Neuron (in vitro differentiated cells): ENCODE measurements at regions not wholly inside any gene's neighbourhood (a gene's known extent, or its start where the extent isn't known, plus 50 kb on each side); places are given as distances from the start of the nearest gene placed in this dataset.

Experiments
- H2AFZ ChIP-seq: one replicate; pipeline ENCODE4 v1.6.1; 2013; ENCODE audit warnings: low read depth, mild to moderate bottlenecking, inconsistent platforms, low read length, moderate library complexity
- H3K27me3 ChIP-seq: one replicate; pipeline ENCODE4 v1.6.1; 2013; ENCODE audit warnings: low read length; ENCODE audit not compliant: insufficient read depth
- H3K36me3 ChIP-seq: one replicate; pipeline ENCODE4 v1.6.1; 2013; ENCODE audit warnings: low read length; ENCODE audit not compliant: insufficient read depth
- H3K4me1 ChIP-seq: one replicate; pipeline ENCODE4 v1.6.1; 2013; ENCODE audit warnings: low read length; ENCODE audit not compliant: insufficient read depth
- H3K4me3 ChIP-seq: 2 replicates; pipeline ENCODE4 v1.5.1; 2013; ENCODE audit warnings: mild to moderate bottlenecking, low read length, moderate library complexity
- H3K9me3 ChIP-seq: one replicate; pipeline ENCODE4 v1.6.1; 2013; ENCODE audit warnings: low read length

GRCh38 chr9:30774326-30774725, 1610.1 kb upstream of the ACO1 start:
- Histone ChIP-seq H3K27me3 (no peaks in the 10 kb centered on the region), H3K36me3 (no peaks in the 10 kb centered on the region), H3K4me1 (no peaks in the 10 kb centered on the region), H3K9me3 (no peaks in the 10 kb centered on the region), H3K4me3 (no peak overlapping the region), H2AFZ (no peak overlapping the region)

- no peaks in the 10 kb centered on the region for H3K9me3 ChIP-seq
- no peaks in the 10 kb centered on the region for H3K27me3 ChIP-seq
- no peak overlapping the region for H2AFZ ChIP-seq
- H3K4me1 ChIP-seq, result no peaks in the 10 kb centered on the region
- H3K4me3 ChIP-seq, result no peak overlapping the region
- H3K36me3 ChIP-seq, result no peaks in the 10 kb centered on the region
These were observed 1609.2 kb upstream of the ACO1 start for GRCh38 chr9:30775236-30775635.

- Histone ChIP-seq H3K9me3 (no peaks in the 10 kb centered on the region), H2AFZ (no peak overlapping the region), H3K4me3 (no peak overlapping the region), H3K27me3 (no peaks in the 10 kb centered on the region), H3K4me1 (no peaks in the 10 kb centered on the region), H3K36me3 (no peaks in the 10 kb centered on the region)
These were observed 1587.7 kb upstream of the ACO1 start for GRCh38 chr9:30796764-30797163.

GRCh38 chr9:30799527-30800101, 1584.8 kb upstream of the ACO1 start:
- no peaks in the 10 kb centered on the region for H3K9me3 ChIP-seq
- H3K4me1 ChIP-seq, result no peaks in the 10 kb centered on the region
- H3K4me3 ChIP-seq, result no peak overlapping the region
- H3K27me3 ChIP-seq, result no peaks in the 10 kb centered on the region
- no peaks in the 10 kb centered on the region for H3K36me3 ChIP-seq
- H2AFZ ChIP-seq, result no peak overlapping the region

- no peaks in the 10 kb centered on the region for H3K36me3 ChIP-seq
- no peaks in the 10 kb centered on the region for H3K4me1 ChIP-seq
- H2AFZ ChIP-seq, result no peak overlapping the region
- no peaks in the 10 kb centered on the region for H3K9me3 ChIP-seq
- H3K4me3 ChIP-seq, result no peak overlapping the region
- no peaks in the 10 kb centered on the region for H3K27me3 ChIP-seq
These were observed 1584.0 kb upstream of the ACO1 start for GRCh38 chr9:30800421-30800820.

- Histone ChIP-seq H3K9me3 (no peaks in the 10 kb centered on the region), H3K27me3 (no peaks in the 10 kb centered on the region), H3K4me3 (no peak overlapping the region), H3K4me1 (peaks cover 11% of the 10 kb centered on the region), H2AFZ (no peak overlapping the region), H3K36me3 (no peaks in the 10 kb centered on the region)
These were observed 1571.6 kb upstream of the ACO1 start for GRCh38 chr9:30812821-30813220.

- Histone ChIP-seq H2AFZ (peak overlapping the region; percentile 81), H3K4me3 (no peak overlapping the region), H3K27me3 (no peaks in the 10 kb centered on the region), H3K36me3 (no peaks in the 10 kb centered on the region), H3K9me3 (no peaks in the 10 kb centered on the region), H3K4me1 (peaks cover 11% of the 10 kb centered on the region)
These were observed 1568.9 kb upstream of the ACO1 start for GRCh38 chr9:30815585-30815984.

GRCh38 chr9:30845136-30845535, 1539.3 kb upstream of the ACO1 start:
- Histone ChIP-seq H3K36me3 (no peaks in the 10 kb centered on the region), H3K4me1 (peaks cover 24% of the 10 kb centered on the region), H3K4me3 (no peak overlapping the region), H3K27me3 (no peaks in the 10 kb centered on the region), H3K9me3 (no peaks in the 10 kb centered on the region), H2AFZ (no peak overlapping the region)

- no peaks in the 10 kb centered on the region for H3K36me3 ChIP-seq
- H3K4me3 ChIP-seq, result no peak overlapping the region
- H3K27me3 ChIP-seq, result no peaks in the 10 kb centered on the region
- peaks cover 24% of the 10 kb centered on the region for H3K4me1 ChIP-seq
- H3K9me3 ChIP-seq, result peaks cover 2% of the 10 kb centered on the region
- H2AFZ ChIP-seq, result no peak overlapping the region
These were observed 1537.8 kb upstream of the ACO1 start for GRCh38 chr9:30846651-30847050.

- no peaks in the 10 kb centered on the region for H3K27me3 ChIP-seq
These were observed 1532.8 kb upstream of the ACO1 start for GRCh38 chr9:30851600-30851999.

GRCh38 chr9:30900706-30901105, 1483.7 kb upstream of the ACO1 start:
- Histone ChIP-seq H3K36me3 (no peaks in the 10 kb centered on the region), H3K27me3 (no peaks in the 10 kb centered on the region), H2AFZ (no peak overlapping the region), H3K9me3 (no peaks in the 10 kb centered on the region), H3K4me3 (no peak overlapping the region), H3K4me1 (no peaks in the 10 kb centered on the region)

More at GRCh38 chr9:30851600-30851999, 1532.8 kb upstream of the ACO1 start:
- Histone ChIP-seq H3K36me3 (no peaks in the 10 kb centered on the region), H2AFZ (no peak overlapping the region), H3K4me3 (no peak overlapping the region), H3K4me1 (peaks cover 21% of the 10 kb centered on the region), H3K9me3 (peaks cover 2% of the 10 kb centered on the region)

- no peaks in the 10 kb centered on the region for H3K36me3 ChIP-seq
These were observed 1471.1 kb upstream of the ACO1 start for GRCh38 chr9:30913331-30913730.

GRCh38 chr9:30915451-30915850, 1469.0 kb upstream of the ACO1 start:
- Histone ChIP-seq H3K27me3 (no peaks in the 10 kb centered on the region), H3K4me3 (no peak overlapping the region), H3K9me3 (no peaks in the 10 kb centered on the region), H3K36me3 (no peaks in the 10 kb centered on the region), H2AFZ (no peak overlapping the region), H3K4me1 (peaks cover 25% of the 10 kb centered on the region)

More at GRCh38 chr9:30913331-30913730, 1471.1 kb upstream of the ACO1 start:
- Histone ChIP-seq H3K4me3 (no peak overlapping the region), H2AFZ (no peak overlapping the region), H3K4me1 (peaks cover 25% of the 10 kb centered on the region), H3K27me3 (no peaks in the 10 kb centered on the region), H3K9me3 (no peaks in the 10 kb centered on the region)

GRCh38 chr9:30925126-30925525, 1459.3 kb upstream of the ACO1 start:
- H3K27me3 ChIP-seq, result no peaks in the 10 kb centered on the region
- H3K36me3 ChIP-seq, result no peaks in the 10 kb centered on the region
- H3K9me3 ChIP-seq, result no peaks in the 10 kb centered on the region
- H3K4me3 ChIP-seq, result no peak overlapping the region
- no peaks in the 10 kb centered on the region for H3K4me1 ChIP-seq
- no peak overlapping the region for H2AFZ ChIP-seq
